MG63 (cell line): ENCODE measurements at regions not wholly inside any gene's neighbourhood (a gene's known extent, or its start where the extent isn't known, plus 50 kb on each side); places are given as distances from the start of the nearest gene placed in this dataset.

Source experiments
- DNase-seq: peaks from one replicate; pipeline ENCODE4 v3.0.0-alpha.2; 2020
- H3K27me3 ChIP-seq: fragments of 250-450 bp; sonication (Bioruptor Pico); 2 replicates; pipeline ENCODE4 v1.5.1; 2020; ENCODE audit warnings: mild to moderate bottlenecking, moderate library complexity
- H3K36me3 ChIP-seq: fragments of 250-450 bp; sonication (Bioruptor Pico); 2 replicates; pipeline ENCODE4 v1.5.1; 2020; ENCODE audit warnings: mild to moderate bottlenecking, moderate library complexity
- H3K4me3 ChIP-seq: fragments of 250-450 bp; sonication (Bioruptor Pico); 2 replicates; pipeline ENCODE4 v1.5.1; 2020; ENCODE audit warnings: mild to moderate bottlenecking, moderate library complexity
- H3K9me3 ChIP-seq: fragments of 250-450 bp; sonication (Bioruptor Pico); 2 replicates; pipeline ENCODE4 v1.5.1; 2020; ENCODE audit warnings: mild to moderate bottlenecking, moderate library complexity

DNA sequence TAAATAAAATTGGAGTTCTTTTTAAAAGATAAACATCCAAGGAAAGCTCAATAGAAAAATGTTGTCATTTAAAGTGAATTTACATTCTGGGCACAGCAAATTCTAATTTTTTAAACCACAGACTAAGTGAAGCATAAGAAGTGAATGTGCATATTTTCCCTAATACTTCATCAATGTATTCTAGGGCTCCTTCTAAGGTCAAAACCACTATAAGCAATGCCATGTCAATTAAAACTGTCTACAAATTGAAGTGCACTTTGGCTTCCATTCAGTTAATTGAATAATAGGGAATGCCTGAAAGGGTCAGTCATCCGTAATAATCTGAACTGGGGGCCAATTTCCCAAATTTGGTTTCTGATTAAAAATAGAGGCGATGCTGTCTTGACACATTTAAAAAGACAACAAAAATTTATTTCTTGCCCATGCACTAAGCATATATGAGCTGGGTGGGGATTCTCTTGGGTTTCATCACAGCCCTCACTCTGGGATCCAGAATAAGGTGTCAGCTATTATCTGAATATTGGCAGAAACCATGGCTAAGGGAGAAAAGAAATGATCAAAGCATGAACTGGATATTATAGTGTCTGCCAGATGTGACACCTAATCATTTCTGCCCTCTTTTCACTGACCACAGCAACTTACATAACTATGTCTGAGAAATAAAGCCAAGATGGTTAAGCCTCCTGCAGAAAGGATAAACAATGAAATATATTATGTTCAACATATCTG, 660.6 kb upstream of the B3GALT2 start:
- Histone ChIP-seq H3K4me3 (no peak overlapping the region), H3K27me3 (no peaks in the 10 kb centered on the region), H3K9me3 (no peaks in the 10 kb centered on the region), H3K36me3 (no peaks in the 10 kb centered on the region)
- DNase-seq = no peak

- no peak for DNase-seq
- no peaks in the 10 kb centered on the region for H3K36me3 ChIP-seq
- no peaks in the 10 kb centered on the region for H3K9me3 ChIP-seq
- no peaks in the 10 kb centered on the region for H3K27me3 ChIP-seq
- no peak overlapping the region for H3K4me3 ChIP-seq
Measured at GRCh38 chr1:193846411-193846810, 660.0 kb upstream of the B3GALT2 start.

DNA sequence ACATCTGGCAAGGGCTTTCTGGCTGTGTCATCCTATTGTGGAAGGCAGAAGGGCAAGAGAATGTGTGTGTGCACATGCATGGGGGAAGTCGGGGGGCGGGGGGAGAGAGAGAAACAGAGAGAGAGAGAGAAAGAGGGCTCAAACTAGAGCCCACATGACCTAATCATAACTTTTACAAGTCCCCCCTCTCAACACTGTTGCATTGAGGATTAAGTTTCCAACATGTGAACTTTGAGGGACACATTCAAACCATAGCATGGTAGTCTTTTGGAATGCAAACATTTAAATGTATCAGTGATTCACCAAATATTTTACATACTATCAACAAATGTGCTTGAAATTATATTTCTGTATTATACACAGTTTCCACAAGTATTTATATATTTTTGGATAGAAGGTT, 655.4 kb upstream of the B3GALT2 start:
- DNase-seq = no peak
- no peaks in the 10 kb centered on the region for H3K9me3 ChIP-seq
- no peak overlapping the region for H3K4me3 ChIP-seq
- no peaks in the 10 kb centered on the region for H3K36me3 ChIP-seq
- no peaks in the 10 kb centered on the region for H3K27me3 ChIP-seq

DNA sequence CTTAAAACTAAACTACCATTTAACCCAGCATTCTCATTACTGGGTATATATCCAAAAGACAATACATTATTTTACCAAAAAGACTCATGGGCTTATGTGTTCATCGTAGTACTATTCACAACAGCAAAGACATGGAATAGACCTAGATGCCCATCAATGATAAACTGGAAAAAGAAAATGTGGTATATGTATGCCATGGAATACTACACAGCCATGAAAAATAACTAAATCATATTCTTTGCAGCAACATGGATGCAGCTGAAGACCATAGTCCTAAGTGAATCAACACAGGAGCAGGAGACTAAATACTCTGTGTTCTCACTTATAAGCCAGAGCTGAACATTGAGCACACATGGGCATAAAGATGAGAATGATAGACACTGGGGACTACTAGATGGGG, 645.1 kb upstream of the B3GALT2 start:
- Histone ChIP-seq H3K4me3 (no peak overlapping the region), H3K27me3 (no peaks in the 10 kb centered on the region), H3K9me3 (peaks cover 4% of the 10 kb centered on the region), H3K36me3 (no peaks in the 10 kb centered on the region)
- DNase-seq = no peak

GRCh38 chr1:193827516-193827915, 641.1 kb upstream of the B3GALT2 start:
- Histone ChIP-seq H3K4me3 (no peak overlapping the region), H3K36me3 (no peaks in the 10 kb centered on the region)
- no peak for DNase-seq

DNA sequence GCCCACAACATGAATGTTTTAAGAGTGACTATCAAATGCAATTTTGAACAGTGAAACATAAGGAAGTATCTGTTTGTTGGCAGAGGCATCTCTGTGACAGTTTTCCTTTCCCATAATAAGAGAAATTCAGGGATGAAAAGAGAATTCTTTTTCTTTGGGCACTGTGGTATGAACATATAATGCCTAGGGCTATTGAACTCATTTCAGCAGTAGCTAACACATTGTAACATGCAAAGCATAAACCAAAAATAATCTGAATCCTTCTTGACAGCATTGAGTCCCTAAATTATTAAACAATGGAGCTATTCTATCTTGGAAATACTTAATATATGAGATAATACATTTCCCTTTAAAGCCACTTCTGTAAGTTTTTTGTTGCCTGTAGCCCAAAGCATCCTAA, 633.0 kb upstream of the B3GALT2 start:
- DNase-seq = no peak
- Histone ChIP-seq H3K9me3 (no peaks in the 10 kb centered on the region; the same call in 1 of the 2 replicates), H3K27me3 (no peaks in the 10 kb centered on the region), H3K36me3 (no peaks in the 10 kb centered on the region), H3K4me3 (no peak overlapping the region)

More at GRCh38 chr1:193827516-193827915, 641.1 kb upstream of the B3GALT2 start:
- Histone ChIP-seq H3K9me3 (peaks cover 4% of the 10 kb centered on the region), H3K27me3 (no peaks in the 10 kb centered on the region)

GRCh38 chr1:193807208-193807607, 620.8 kb upstream of the B3GALT2 start:
- no peak for DNase-seq
- H3K4me3 ChIP-seq = no peak overlapping the region
- H3K36me3 ChIP-seq = no peaks in the 10 kb centered on the region
- no peaks in the 10 kb centered on the region for H3K9me3 ChIP-seq
- H3K27me3 ChIP-seq = no peaks in the 10 kb centered on the region

GRCh38 chr1:193806079-193807048, 620.0 kb upstream of the B3GALT2 start:
- DNase-seq = no peak
- Histone ChIP-seq H3K9me3 (no peaks in the 10 kb centered on the region), H3K27me3 (no peaks in the 10 kb centered on the region), H3K36me3 (no peaks in the 10 kb centered on the region), H3K4me3 (no peak overlapping the region)

DNA sequence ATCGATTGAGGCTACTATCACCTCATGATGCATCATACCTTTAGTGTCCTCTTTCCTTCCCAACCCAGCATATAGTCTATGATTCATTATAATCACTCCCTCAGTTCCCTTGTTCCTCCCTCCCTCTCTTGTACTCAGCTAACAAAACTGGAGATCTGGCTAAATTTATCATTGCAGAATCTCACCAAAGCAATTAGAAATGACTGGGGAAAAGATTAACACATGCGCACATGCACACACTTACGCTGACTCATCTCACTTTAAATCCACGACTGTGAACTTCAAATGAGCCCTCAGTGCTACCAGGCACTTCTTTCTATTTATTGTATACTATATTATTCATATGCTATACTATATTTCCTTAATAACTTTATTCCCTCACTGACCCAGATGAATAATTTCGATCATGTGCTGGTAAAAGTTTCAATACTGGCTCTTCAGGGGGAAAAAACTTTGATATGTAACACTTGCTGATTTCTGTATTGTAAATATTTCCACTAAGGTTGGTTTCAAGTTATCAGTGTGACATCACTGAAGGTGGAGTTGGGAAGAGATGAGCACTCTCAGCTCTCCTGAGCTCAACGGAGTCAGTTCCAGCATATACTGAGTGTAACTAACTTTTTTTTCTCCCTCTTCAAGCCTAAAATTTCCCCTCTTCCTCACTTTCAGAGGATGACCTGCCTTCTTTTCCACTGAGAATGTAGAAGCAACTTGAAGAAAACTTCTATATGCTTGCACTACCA, 613.7 kb upstream of the B3GALT2 start:
- Histone ChIP-seq H3K9me3 (no peaks in the 10 kb centered on the region), H3K27me3 (no peaks in the 10 kb centered on the region), H3K36me3 (no peaks in the 10 kb centered on the region), H3K4me3 (no peak overlapping the region)
- DNase-seq = no peak

- H3K27me3 ChIP-seq = no peaks in the 10 kb centered on the region
- DNase-seq = no peak
Measured at GRCh38 chr1:193799371-193799770, 613.0 kb upstream of the B3GALT2 start.

GRCh38 chr1:193794239-193794638, 607.8 kb upstream of the B3GALT2 start:
- H3K4me3 ChIP-seq = no peak overlapping the region

More at GRCh38 chr1:193799371-193799770, 613.0 kb upstream of the B3GALT2 start:
- Histone ChIP-seq H3K4me3 (no peak overlapping the region), H3K9me3 (no peaks in the 10 kb centered on the region), H3K36me3 (no peaks in the 10 kb centered on the region)

GRCh38 chr1:193791746-193792145, 605.3 kb upstream of the B3GALT2 start:
- Histone ChIP-seq H3K9me3 (no peaks in the 10 kb centered on the region), H3K36me3 (no peaks in the 10 kb centered on the region), H3K4me3 (no peak overlapping the region), H3K27me3 (no peaks in the 10 kb centered on the region)
- no peak for DNase-seq

More at GRCh38 chr1:193794239-193794638, 607.8 kb upstream of the B3GALT2 start:
- H3K9me3 ChIP-seq = no peaks in the 10 kb centered on the region
- no peaks in the 10 kb centered on the region for H3K27me3 ChIP-seq
- no peaks in the 10 kb centered on the region for H3K36me3 ChIP-seq
- DNase-seq = no peak

- no peak for DNase-seq
- Histone ChIP-seq H3K4me3 (no peak overlapping the region), H3K9me3 (no peaks in the 10 kb centered on the region), H3K36me3 (no peaks in the 10 kb centered on the region), H3K27me3 (no peaks in the 10 kb centered on the region)
Measured at GRCh38 chr1:193787061-193787460, 600.6 kb upstream of the B3GALT2 start.

DNA sequence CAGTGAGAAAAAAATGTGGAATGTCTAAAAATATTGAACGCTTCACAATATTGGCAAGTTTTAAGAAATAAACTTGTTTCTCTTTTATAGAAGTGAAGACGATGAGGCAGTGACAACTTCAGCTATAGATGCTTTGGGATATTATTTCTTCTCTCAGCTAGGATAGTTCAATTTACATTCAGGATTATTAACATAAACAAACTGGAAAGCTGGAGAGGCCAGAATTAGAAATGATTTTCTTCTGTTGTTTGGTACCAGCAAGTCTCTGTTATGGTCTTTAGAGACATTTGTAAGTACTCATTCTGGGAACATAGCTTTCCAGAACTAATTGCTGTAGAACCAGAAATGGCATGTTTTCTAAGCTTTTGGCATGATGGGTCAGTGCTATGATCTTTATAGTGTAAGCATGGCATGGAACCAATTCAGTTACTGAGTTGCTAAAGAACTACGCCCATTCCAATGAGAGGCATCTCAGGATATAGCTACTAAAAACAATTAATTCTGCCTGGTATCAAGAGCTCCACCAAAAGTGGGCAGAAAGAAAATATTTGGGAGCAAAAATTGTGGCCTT, 599.5 kb upstream of the B3GALT2 start:
- H3K36me3 ChIP-seq = no peaks in the 10 kb centered on the region
- no peak for DNase-seq
- H3K9me3 ChIP-seq = no peaks in the 10 kb centered on the region
- no peaks in the 10 kb centered on the region for H3K27me3 ChIP-seq
- H3K4me3 ChIP-seq = no peak overlapping the region

DNA sequence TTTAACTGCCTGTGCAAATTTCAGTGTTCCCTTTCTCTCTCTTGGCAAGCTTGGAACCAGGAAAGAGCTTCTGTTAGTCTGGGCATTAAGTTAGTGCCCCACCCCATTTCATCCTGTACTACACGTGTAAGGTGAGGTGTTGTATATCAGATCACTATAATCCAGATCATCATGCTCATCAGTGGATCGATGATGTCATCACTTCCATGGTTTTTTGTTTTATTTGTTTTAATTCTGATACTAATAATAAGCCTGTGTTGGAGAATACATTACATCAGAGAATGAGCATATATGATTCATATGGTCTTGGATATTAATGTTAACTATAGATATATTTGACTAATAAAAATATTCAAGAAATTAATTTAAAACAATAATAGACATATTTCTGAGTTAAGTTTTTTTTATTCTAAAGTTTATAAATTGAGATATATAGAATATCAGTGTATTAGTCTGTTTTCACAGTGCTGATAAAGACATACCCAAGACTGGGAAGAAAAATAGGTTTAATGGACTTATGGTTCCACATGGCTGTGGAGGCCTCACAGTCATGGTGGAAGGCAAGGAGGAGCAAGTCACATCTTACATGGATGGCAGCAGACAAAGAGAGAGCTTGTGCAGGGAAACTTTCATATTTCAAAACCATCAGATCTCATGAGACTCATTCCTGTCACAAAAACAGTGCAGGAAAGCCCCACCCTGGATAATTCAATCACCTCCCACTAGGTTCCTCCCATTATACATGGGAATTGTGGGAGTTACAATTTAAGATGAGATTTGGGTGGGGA, 588.3 kb upstream of the B3GALT2 start:
- Histone ChIP-seq H3K36me3 (no peaks in the 10 kb centered on the region), H3K27me3 (no peaks in the 10 kb centered on the region), H3K9me3 (no peaks in the 10 kb centered on the region; the same call in 1 of the 2 replicates), H3K4me3 (no peak overlapping the region)
- no peak for DNase-seq

DNA sequence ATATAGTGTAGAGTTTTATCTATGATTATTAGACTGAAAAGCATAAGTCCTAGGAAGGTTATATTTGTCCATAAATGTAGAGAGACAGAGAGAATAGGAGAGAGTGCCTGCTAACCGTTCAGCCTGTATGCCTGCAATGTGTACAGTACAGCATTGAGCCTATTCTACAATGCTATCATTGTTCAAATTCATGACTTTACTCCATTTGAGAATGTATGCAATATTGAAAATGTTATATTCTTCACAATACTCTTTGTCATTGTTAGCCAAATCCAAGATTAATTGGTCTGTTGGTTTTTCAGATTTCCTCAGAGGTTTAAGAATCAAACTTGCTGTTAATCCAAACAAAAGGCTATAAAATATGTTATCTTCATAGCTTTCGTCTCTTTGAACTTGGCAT, 585.2 kb upstream of the B3GALT2 start:
- no peak overlapping the region for H3K4me3 ChIP-seq
- no peak for DNase-seq
- no peaks in the 10 kb centered on the region for H3K36me3 ChIP-seq
- H3K27me3 ChIP-seq = no peaks in the 10 kb centered on the region
- H3K9me3 ChIP-seq = no peaks in the 10 kb centered on the region; the same call in 1 of the 2 replicates
